ENCODE measurements at regions not wholly inside any gene's neighbourhood (a gene's known extent, or its start where the extent isn't known, plus 50 kb on each side); places are given as distances from the start of the nearest gene placed in this dataset.
A peak's percentile ranks its signal among the peaks of the same experiment; 100 is the strongest.

- DNase-seq (ENCODE audit: low spot score): no peak
Measured at GRCh38 chr18:79610461-79611039, 69.1 kb upstream of the CTDP1 start.

GRCh38 chr18:79611040-79611681, 68.4 kb upstream of the CTDP1 start:
- no peak for DNase-seq (ENCODE audit: low spot score)

DNA sequence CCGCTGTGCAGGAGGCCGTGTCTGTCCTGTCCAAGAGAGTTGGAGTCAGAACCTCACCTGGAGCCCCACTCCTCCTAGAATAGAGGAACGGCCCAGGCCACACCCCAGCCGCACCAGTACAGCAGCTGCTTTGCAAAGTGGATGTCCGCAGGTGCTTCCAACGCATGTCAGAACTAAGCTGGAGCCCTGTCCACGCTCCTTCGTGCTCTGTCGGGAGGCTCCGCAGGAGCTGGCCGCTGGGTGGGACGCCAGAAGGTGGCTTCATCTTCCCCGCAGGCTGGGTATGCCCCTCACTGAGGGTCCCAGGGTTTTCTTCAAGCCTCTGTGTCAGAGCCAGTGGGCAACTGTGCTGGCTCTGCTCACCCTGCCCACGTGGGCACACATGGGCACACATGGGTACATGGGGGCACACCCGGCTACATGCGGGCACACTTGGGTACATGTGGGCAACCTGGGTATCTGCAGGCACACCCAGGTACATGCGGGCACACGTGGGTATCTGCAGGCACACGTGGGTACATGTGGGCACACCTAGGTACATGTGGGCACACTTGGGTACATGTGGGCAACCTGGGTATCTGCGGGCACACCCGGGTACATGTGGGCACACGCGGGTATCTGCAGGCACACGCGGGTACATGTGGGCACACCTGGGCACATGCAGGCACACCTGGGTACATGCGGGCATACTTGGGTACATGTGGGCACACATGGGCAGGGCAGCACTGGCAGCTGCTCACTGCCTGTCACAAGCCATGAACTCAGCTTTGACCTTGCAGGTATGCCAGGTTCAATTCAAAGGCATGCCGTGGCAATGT, 67.1 kb upstream of the CTDP1 start:
- DNase-seq (ENCODE audit: low spot score): no peak

DNA sequence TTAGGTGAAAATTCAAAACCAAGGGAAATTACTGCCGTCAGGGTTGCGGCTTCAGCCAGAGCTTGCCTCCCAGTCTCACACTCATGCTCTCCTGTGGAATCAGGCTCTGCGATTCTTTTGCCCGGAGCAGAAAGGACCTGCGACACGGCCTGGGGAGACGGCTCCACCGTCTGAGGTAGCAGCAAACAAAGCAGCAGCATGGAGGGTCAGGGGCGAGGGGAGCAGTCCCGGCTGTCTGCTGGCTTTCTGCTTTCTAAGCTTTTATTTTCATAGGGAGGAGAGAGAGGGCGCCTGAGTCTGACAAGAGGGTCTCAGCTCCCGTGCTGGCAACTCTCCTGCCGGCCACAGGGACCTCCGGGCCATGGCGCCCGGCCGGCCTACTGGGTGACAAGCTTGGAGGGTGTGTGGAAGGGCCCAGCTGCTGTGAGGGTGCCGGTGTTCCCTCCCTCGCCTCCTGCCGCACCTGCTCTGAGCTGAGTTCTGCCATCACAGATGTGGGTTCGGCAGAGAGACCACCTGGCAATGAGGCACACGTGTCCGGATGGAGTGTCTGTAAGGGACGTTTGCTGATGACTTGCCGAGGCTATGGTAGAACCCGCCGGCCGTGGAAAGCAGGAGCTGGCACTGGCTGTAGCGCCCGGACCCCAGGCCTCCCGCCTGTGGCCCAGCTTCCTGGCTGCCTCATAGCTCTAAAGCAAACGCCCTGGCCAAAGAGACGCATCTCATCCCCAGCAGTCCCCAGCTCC, 66.2 kb upstream of the CTDP1 start:
- no peak for DNase-seq (ENCODE audit: low spot score)

GRCh38 chr18:79614211-79614955, 65.2 kb upstream of the CTDP1 start:
- DNase-seq (ENCODE audit: low spot score): no peak

GRCh38 chr18:79615091-79615490, 64.5 kb upstream of the CTDP1 start:
- no peak for DNase-seq (ENCODE audit: low spot score)

GRCh38 chr18:79615586-79615985, 64.0 kb upstream of the CTDP1 start:
- DNase-seq (ENCODE audit: low spot score): no peak

DNA sequence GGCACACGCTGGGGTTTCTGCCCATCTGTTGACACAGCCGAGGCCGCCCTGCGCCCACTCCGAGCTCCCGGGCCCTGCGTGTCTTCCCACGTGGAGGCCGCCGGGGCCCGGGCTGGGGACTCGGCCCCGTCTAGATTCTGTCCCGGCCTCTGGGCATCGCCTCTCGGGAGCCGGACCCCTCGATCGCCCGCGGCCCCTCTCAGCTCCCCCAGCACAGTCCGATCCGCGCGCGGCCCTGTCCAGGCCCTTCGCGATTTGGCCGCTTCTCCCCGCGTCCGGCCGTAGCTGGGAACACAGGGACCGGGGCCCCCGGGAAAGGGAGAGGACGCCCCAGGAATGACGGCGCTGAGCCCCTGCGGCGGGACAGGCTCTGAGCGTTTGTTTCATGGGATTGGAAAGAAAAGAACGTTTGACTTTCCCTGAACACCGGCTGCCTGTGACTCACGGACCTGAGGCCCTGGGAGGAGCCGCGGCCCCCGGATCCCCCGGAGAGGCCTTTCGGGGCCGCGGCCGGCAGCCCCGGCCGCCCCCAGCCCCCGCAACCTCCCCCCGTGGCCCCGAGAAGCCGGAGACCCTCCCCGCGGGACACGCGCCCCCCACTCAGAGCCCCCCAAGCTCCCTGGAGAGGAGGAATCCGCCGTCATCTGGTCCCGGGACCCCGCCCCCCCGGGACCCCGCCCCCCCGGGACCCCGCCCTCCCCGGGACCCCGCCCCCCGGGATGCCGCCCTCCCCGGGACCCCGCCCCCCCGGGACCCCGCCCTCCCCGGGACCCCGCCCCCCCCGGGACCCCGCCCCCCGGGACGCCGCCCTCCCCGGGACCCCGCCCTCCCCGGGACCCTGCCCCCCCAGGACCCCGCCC, 62.7 kb upstream of the CTDP1 start:
- DNase-seq (ENCODE audit: low spot score): no peak

- DNase-seq (ENCODE audit: low spot score): no peak
Measured at GRCh38 chr18:79617511-79618500, 61.8 kb upstream of the CTDP1 start.

GRCh38 chr18:79620576-79621165, 58.9 kb upstream of the CTDP1 start:
- no peak for DNase-seq (ENCODE audit: low spot score)

- no peak for DNase-seq (ENCODE audit: low spot score)
Measured at GRCh38 chr18:79621501-79621900, 58.1 kb upstream of the CTDP1 start.

GRCh38 chr18:79622004-79622403, 57.6 kb upstream of the CTDP1 start:
- no peak for DNase-seq (ENCODE audit: low spot score)

DNA sequence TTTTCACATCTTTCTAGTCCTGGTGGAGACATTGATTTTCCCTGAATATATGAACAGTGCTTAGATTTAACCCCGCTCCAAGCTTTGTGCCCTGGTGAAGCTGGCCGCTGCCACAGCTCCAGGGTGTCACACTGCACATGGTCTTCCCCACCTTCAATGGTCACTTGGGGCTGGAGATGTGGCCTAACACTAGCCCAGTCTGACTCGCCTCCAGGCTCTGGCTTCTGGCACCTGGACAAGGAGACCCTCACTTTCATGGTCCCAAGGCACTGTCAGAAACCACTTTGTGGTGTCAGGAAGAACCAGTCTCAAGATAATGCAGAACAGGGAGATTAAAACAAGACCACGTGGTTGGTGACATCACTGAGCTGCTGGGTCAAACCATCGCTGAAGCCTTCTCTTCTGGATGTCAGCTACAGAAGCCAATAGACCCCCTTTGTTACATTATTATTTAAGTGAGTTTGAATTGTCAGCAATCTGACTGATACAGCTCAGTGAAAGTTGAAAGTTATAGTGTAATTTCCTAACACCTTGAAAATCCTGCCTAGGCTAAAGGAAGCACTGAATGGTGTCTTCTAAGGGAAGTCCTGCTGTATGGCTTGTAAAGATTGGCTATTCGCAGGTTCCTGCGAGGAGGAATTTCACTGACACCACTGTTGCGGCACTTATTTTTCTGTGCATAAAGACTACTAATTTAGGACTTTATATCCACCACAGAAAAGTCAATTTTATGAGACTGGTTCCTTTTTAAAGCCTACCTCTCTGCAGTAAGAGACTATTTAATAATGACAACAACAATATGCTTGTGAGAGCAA, 55.0 kb upstream of the CTDP1 start:
- DNase-seq (ENCODE audit: low spot score): no peak

DNA sequence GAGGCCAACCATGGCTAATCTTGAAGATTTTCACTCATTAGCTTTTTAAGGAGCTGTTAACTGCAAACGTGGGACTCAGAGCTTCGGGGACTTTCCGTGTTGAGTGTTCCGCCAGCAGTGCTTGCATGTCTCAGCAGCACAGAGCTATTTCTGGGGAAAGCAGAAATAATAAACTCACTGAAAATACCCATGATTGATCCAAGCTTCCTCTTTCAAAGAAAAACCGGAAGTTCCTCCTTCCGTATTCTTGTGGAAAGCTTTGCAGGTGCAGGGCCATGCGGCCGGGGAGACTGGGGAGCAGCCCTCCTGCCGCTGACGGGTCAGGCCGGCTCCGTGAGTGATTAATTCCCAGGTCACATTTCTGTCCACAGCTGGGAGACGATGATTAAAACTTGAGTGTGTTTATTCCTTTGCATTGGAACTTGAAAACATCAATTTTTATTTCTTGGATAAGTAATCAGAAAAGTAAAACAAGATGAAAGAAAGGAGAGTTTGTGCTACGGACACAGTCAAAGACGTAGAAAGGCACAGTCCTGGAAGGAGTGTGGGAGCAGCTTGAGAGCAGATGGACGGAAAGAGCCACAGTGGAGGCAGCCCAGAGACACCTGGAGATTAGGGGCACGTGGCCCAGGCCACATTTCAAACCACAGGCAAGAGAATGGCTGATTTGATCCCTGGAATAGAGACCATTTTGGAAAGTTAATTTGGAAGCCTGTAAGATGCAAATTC, 54.2 kb upstream of the CTDP1 start:
- peak; percentile 35 for DNase-seq (ENCODE audit: low spot score)

DNA sequence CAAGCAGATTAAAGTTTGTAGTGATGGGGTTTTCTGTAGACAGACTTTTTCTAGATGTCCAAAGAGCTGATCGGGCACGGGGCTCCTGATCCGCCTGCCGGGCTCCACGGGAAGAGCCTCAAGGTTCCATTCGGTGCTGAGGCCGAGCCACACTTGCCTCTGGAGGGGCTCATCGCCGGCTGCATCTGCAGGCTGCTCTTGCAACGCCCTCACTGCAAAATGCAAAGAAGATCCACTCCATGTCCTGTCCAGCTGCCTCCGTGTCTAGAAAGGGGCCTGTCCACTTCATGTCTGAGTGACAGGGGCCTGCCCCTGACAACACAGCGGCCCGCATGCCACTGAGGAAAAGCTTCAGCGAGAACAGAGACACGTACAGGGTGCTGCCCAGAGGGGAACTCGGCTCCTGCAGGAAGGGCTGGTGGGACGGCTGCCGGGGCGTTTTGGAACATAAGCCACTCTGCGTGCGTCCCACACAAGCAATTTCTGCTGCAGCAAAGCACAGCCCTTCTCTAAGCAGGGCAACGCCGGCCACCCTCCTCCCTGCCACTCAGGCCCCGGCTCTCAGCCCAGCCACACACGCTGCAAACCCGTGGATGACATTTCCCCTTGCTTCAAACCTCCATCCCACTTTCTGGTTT, 53.6 kb upstream of the CTDP1 start:
- DNase-seq (ENCODE audit: low spot score): no peak

DNA sequence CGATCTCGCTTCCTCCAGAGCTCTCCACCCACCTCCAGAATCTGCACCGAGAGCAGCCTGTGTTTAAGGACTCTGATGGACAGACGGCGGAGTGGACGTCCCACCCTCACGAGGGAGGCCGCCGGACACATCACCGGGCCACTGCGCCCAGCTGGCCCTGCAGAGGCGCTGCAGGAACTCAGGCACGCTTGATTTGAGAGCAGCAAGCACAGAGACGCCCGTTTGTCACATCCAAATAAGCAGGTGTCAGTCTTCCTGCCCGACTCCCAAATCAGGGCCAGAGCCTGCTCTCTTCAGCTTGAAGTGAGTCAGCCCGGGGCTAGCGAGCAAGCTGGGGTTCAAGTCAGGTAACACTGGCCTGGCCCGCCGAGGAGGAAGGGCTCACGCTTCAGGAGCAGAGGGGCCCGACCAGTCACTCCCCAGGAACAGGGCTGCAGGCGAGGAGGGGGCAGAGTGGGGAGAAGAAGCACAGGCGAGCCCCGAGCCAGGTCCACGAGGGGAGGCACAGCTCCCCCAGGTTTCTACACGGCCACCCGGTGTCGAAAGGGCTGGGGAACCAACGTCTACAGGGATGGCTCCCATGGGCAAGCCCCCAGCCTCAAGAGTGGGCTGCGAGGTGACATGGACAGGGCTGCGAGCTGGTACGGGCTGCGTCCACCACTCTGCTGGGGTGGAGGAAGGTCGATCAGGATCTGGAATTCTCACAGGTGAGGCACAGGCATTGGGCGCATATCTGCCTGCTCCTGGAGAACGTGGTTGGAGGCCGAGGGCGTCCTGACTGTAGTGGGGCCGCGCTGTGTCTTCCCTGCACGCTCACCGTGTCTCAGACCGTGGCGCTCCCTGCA, 52.5 kb upstream of the CTDP1 start:
- no peak for DNase-seq (ENCODE audit: low spot score)
